ENCODE measurements at regions not wholly inside any gene's neighbourhood (a gene's known extent, or its start where the extent isn't known, plus 50 kb on each side); places are given as distances from the start of the nearest gene placed in this dataset.
"Not testable (repeated sequence)": the region's sequence is repeated elsewhere in the genome, so short reads cannot be mapped to it uniquely, and the experiment has no call there.

DNA sequence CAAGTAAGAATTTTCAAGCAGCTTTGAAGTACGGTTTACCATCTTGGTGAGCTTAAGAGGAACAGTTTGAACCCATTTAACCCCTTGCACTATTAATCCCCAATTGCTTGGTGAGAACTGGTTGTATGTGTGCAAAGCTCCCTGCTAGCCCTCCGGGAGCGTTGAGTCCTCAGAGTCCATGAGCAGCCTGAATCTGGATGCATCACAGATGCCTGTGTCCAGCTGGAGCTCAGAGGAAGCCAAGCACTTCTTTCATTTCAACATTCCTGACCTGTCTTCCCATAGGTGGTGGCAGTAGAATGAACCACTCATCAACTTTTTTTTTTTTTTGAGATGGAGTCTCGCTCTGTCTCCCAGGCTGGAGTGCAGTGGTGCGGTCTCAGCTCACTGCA, 199.9 kb upstream of the IRF2BP2 start:
- not testable (repeated sequence) for DNase-seq

DNA sequence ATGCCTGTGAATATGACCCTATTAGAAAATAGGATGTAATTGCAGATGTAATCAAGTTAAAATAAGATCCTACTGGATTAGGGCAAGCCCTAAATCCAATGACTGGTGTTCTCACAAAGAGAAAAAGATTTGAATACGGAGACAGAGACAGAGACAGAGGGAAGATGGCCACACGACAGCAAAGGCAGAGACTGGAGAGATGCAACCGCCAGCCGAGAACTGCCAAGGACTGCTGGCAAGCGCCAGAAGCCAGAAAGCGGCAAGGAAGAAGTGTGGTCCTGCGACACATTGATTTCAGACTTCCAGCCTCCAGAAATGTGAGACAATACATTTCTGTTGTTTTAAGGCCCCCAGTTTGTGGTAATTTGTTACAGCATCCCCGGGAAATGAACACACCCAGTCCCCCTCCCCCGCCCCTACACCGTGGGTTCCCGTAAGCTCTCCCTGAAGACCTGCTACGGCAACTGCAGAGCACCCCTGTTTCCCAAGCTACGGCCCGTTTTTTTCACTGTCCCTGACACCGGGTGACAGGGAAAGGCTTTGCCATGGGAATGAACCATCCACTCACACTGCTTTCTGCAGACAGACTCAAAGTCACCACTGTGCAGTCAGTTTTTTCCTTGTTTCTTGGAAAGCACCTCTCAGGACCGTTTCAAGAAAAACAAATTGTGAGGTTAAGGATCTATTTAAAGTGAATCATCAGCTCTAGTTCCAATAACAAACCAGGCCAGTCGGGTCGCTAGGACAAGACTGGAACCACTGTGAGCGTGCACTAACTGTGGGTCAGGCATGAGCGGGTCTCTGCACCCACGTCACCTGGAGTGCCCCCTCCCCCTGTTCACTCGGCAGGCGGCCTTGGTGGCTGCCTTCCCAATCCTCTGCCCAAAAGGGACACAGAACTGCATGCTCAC, 199.2 kb upstream of the IRF2BP2 start:
- DNase-seq = not testable (repeated sequence)

DNA sequence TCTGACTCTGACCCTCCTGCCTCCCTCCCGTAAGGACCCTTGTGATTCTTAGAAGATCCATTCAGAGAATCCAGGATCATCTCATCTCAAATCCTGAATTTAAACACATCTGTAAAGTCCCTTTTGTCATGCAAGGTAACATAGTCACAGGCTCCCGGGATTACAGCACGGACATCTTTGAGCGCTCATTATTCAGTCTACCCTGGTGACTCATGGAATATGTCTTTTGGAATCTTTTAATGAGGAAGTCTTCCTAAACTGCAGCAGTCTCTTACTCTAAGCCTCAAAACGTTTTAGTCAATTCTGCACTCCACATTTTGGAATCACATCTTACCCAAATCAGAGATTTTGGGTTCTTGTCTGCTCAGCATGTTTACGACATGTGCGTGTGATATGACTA, 198.5 kb upstream of the IRF2BP2 start:
- DNase-seq = not testable (repeated sequence)

DNA sequence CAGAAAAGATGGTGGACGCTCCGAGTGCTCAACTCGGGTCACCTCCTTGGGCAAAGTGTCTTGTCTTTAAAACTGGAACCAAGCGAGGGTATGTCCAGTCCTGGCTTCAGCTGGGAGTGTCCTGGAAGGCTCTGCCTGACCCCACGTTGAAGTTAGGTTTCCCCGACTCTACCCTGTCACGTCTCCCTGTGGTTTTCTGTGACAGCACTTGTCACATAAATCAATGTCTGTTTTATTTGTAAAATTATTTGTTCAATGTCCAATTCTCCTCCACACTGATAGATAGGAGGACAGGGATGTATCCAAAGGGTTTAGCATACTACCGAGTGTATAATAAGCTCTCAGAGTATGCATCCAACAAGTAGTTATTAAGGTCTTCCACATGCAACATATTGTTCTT, 197.7 kb upstream of the IRF2BP2 start:
- DNase-seq = not testable (repeated sequence)

DNA sequence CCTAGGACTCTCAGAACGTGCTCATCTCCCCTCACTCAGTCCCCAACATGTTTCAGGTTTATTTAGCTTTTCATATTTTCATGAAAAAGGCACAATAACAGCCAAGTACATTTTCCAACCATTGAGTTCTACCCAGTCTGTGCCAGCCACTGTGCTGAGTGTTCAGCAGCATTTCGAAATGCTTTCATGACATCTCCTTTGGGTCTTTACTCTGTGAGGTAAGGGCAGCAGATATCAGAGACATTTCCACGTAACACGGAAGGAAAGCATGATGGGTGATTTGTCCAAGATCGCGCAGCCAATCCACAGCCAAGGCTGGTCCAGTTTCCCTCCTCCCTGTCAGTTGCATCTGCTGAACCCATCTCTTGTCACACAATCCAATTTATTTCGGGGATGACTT, 192.6 kb upstream of the IRF2BP2 start:
- DNase-seq = not testable (repeated sequence)

DNA sequence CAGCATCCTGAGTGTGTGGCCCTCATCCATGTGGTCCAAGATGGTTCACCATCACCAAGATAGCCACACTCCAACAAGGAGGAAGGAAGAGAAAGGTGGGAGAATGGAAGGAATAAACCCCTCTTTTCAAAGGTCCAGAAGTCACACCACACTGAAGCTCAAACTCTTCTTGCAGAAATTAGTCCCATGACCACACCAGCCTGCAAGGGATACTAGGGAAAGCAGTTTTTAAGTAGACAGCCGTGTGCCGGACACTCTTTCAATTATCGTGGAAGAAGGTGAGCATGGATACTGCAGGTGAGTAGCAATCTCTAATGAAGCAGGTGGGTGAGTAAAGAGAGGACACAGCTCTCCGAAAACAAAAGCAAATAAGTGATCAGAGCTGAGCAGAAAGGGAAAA, 191.7 kb upstream of the IRF2BP2 start:
- DNase-seq = not testable (repeated sequence)

DNA sequence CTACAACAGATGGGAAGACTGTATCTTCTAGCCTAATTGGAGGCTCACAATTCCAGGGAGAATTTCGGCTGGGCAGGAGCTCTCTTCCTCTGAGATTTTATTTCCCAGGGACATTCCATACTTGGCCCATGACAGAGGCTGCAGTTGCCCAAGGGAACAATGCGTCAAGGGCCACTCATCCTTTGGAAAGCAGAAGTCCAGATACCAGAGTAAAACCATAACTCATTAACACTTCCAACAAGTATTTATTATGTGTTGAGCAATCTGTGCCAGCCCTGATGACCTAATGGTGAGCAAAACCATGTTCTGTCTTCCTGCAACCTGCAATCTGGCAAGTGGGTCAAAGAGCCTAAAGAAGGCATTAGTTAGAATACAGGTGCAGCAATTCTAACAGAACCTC, 191.2 kb upstream of the IRF2BP2 start:
- DNase-seq = not testable (repeated sequence)

DNA sequence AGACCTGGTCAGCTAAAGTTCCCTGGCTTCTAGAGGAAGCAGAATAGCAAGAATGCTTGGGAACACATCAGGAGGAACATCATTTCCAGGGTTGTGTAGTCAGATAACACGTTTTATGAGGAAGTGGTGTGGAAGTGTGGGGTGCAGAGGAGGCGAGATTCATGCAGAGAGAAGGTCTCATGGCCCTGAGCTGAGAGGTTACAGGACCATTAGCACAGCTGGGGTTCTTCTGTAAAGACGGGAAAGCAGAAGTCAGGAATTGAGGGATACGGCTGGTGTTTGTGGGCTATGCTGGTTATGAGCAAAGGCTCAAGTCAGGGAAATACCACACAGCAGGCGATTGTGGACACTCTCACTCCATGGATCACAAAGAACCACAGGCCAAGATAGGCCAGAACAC, 190.6 kb upstream of the IRF2BP2 start:
- DNase-seq = not testable (repeated sequence)

DNA sequence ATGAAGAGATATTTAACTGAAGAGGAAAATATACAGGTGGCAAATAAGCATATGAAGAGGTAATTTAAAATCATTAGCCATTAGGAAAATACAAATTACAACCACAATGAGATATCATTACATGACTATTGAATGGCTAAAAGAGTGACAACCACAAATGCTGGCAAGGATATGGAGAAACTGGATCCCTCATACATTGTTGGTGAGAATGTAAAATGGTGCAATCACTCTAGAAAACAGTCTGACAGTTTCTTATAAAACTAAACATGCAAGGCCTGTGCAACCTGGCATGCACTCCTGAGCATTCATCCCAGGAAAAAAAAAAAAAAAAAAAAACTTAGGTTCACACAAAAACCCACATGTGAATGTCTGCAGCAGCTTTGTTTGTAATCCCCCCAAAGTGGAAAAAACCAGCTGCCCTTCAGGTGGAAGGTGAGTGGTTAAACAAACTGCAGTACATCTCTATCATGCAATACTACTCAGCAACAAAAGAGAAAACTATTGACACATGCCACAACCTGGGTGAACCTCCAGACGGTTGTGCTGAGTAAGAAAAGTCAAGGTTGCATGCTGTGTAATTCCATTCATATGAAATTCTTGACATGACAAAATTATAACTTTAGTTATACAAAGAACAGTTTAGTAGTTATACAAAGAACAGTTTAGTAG, 189.2 kb upstream of the IRF2BP2 start:
- DNase-seq = not testable (repeated sequence)

DNA sequence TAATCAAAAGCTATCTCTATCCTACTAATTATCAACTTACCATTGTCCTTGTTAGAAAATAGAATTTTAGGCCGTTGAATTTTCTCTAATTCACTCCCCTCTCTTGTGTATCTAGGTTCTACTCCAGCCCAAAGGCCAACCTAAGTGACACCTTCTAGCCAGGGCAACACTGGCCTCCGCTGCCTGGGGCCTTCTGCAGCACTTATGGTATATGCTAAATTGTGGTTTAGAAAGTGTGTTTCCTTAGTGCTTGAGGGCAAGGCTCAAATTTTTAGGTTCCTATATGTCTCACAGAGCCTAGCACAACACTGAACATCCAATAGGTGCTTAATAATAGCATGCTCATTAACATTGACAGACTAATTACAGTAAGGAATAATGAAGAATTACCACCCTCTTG, 187.2 kb upstream of the IRF2BP2 start:
- DNase-seq = not testable (repeated sequence)

DNA sequence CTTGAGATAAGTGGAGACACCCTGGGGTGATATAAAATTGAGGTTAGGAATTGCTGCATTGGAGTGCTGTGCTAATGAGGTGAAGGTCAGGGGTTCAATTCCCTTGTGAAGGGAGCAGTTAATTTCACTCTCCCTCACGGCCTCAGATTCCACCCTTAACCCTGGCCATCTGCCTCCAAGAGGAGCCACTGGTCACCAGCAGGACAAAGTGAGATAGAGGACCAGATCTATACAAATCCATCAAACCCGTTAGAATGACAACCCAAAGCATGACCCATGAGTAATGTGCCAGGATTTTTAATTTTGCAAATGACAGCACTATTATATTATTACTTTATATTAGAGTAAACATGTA, 186.4 kb upstream of the IRF2BP2 start:
- DNase-seq = not testable (repeated sequence)

DNA sequence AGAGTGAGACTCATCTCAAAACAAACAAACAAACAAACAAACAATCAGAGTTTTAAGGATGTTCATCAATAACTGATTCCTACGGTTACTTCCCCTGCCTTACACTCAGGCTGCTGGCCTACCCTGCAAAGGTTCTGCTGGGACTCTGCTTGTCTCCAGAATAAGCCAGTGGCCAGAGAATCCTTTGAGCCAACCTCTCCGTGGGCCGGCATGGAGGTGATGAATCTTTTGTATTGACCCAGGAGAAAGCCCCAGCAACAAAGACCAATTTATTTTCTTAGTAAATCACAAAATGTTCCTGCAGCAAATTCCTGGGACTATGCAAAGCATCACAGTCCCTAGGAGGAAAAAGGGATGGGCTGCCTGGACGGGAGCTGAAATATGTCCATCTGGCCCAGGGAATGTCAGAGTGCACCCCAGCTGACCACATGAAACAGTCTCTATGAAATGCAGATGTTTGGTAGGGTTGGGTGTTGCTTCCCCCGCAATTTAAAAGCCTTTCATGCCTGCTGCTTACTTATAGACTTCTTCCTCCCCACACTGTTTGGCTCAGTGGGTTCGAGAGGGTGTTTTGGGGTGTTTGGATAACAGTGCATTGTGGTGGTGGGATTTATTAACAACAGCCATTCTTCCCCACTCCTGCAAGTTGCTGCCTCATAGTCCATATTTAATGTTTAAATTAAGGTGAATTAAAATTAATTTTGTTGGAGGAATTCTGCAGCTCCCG, 185.9 kb upstream of the IRF2BP2 start:
- not testable (repeated sequence) for DNase-seq

DNA sequence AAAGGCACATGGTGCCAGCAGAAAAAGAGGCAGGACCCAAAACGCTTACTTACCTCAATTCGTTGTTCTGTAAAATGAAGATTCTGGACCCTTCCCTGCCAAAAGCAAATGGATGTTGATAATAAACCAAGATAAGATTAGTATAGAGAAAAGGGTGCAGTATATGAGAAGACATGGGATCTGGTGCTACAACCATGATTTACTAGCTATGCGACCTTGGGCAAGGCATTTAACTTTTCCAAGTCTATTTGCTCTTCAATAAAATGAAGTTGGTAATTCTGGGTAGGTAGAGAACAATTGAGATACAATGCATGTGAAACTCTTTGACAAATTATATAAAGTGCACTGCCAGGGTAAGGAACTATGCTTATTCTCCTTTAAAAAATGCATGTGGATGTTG, 185.0 kb upstream of the IRF2BP2 start:
- DNase-seq = not testable (repeated sequence)

DNA sequence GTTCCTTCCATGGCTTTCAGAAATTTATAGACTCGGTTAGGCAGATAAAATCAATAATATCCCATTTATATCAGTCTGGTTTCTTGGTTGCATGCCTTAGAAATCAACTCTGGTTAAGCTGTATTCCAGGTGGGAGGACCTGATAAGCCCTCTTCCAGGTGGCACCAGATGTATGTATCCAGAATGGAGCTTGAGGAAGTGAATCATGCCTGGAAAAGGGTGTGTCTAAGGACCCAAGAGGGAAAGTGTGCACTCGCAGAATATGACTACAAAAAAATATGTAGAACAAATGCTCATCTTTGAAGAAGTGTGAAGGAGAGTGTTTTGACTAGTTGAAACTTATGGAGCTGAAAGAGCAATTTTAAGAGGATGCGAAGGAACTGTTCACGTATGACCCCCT, 184.5 kb upstream of the IRF2BP2 start:
- DNase-seq = not testable (repeated sequence)

DNA sequence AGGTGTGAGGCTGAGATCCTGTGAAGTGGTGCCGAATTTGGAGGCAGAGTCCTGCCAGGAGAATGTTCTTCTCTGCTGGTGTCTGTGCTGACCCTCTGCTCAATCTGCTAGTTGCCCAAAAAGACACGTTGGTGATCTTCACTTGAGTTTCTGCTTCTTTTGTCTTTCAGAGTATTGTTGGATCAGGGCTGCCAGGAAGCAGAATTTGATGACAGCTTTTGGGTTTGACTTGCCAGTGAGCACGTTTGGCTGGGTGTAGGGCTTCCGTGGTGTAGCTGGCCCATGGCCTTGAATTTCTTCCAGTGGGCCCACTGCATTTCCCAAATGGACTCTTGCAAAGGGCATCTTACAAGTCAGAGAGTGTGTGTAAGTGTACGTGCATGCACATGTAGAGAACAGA, 183.9 kb upstream of the IRF2BP2 start:
- DNase-seq = not testable (repeated sequence)

DNA sequence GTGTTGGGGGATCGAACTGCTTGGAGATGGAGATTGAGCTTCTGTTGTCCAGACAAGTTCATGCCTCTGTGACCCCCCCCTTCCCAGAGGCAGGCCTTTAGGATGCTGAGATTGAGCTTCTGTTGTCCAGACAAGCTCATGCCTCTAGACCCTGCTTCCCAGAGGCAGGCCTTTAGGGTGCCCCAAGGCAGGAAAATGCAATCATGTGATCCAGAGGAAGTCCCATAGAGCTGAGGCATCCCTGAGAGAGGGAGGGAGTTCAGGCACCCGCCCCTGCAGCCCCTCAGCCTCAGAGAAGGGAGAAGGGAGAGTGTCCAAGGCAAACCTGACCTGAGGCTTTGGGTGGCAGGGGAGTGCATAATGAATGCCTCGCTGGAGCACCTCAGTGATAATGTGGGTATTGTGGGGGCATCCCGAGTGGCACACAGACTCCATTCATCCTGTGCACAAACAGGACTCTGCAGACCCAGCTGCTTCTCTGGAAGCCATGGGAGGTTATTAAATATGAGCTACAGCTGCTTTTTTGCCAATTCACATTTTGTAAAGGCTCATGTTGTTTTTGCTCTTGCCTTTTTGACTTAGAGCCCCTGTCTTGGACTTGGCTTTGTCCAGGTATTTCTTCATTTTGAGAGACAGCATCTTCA, 182.4 kb upstream of the IRF2BP2 start:
- DNase-seq = not testable (repeated sequence)

DNA sequence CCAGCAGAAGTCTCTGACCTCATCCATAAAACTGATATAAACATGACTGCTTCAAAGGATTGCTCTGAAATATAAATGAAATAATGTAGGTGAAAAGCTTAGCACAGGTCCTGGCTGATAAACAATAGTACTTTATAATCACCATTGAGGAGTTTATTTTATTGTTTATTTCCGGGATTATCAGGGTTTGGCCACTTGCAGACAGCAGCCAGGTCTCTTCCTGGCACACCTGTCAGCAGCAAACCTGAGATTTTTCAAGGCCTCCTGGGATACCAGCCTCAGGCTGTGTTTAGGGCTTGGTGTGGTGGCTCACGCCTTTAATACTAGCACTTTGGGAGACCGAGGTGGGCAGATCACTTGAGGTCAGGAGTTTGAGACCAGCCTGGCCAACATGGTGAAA, 181.6 kb upstream of the IRF2BP2 start:
- not testable (repeated sequence) for DNase-seq

DNA sequence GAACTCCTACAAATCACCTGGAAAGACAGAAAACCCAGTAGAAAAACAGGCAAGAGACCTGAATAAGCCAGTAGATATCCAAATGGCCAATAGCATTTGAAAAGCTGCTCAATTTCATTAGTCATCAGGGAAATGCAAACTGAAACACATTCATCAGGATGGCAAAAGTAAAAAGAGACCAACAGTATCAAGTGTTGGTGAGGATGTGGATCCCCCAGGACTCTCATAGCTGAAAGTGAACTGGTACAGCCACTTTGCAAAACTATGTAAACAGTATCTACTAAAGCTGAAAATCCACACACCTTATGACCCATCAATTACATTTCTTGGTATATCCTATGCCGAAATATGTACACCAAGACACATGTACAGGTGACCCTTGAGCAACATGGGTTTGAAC, 180.4 kb upstream of the IRF2BP2 start:
- DNase-seq = not testable (repeated sequence)

DNA sequence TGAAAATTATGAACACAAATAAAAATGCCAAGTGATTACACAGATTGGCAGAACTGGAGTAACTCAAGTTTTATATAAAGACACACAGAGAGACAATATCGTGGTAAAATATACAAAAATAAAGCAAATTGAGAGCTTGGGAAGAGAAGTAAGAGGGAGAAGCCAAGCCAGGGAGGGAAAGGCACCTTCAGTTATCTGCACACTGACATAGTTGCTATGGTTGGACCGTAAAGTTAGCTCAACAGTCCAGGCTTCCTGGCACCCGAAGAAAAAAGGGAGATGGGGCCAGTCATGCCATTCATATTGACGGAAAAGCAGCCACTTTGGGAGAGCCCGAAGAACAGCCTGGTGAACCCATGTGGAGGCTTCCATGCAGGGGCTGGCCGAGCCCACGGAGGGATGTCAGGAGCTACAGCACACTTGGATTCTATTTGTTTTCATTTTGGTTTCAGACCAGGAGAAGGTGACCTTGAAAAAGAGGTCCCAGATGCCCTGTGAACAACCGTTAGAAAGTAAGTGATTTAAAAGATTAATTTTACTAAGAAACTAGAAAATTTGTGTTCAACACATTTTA, 177.1 kb upstream of the IRF2BP2 start:
- not testable (repeated sequence) for DNase-seq

DNA sequence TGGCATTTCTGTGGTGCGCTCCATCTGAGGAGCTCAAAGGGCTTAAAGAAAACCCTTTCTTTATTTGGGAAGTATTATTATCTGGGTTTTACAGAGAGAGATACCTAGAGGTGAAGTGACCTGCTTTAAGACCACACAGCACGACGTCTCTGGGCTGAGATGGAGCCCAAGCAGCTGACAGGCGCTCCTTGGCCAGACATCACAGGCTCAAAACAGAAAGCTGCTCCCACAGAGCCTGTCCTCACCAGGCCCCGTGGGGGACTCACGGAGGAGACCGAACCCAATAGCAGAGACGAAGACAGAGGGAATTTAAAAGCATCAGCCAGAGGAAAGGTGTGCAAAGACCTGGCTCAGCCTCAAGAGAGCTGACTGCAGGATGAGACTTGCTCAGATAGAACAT, 175.9 kb upstream of the IRF2BP2 start:
- not testable (repeated sequence) for DNase-seq

DNA sequence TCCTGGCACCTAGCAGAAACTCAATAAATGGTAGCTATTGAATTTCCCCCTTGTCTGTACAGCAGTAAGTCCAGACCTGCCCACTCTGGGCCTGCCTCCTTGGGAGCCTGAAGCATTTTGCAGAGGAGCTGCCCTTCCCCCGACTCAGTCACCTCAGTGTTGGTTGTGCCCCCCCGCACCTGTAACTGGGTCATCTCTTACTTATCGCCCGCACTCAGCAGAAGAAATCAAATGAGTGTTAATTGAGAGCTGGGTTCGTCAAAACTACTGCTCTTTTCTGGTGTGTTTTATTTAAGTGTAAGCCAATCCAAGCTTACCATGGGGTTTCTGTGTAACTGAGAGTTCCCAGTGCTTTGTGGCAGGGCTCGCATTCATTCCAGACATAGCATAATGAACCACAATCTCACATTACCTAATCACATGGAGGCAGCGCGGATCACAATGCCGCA, 175.5 kb upstream of the IRF2BP2 start:
- DNase-seq = not testable (repeated sequence)

DNA sequence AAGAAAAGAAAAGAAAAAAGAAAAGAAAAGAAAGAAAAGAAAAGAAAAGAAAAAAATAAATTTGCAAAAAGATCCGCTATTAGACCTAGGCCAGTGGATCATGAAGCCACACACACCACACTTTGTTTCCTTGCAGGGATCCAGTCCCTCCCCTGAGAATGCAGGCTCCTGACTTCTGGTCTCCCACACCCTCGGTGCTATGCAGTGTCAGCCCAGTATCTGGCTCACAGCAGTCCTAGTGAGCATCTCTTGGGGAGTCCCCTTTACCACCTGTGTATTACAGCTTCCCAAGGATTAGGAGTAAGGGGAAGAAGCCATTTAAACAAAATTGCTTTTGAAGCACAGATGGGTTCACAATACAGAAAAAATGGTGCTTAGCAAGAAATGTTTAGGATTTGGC, 174.1 kb upstream of the IRF2BP2 start:
- DNase-seq = not testable (repeated sequence)
